NB4 (cell line): ENCODE measurements at regions not wholly inside any gene's neighbourhood (a gene's known extent, or its start where the extent isn't known, plus 50 kb on each side); places are given as distances from the start of the nearest gene placed in this dataset.

ENCODE experiments used
- DNase-seq: peaks from one replicate; pipeline ENCODE4 v3.0.0; 2010; ENCODE audit warnings: low read depth
- H3K4me3 ChIP-seq: one replicate; pipeline ENCODE4 v1.5.1; 2011; ENCODE audit warnings: mild to moderate bottlenecking, low read depth, low read length, moderate library complexity
- CTCF ChIP-seq: IDR thresholded peaks from one replicate; pipeline ENCODE4 v1.5.1; 2012; ENCODE audit warnings: low read depth, low read length
- MAX ChIP-seq: IDR thresholded peaks from 2 replicates; pipeline ENCODE4 v1.6.1; 2011; ENCODE audit warnings: low read depth, low read length
- MYC ChIP-seq: IDR thresholded peaks from 2 replicates; pipeline ENCODE4 v1.6.1; 2011; ENCODE audit warnings: low read depth, low read length
- POLR2A ChIP-seq: IDR thresholded peaks from 2 replicates; pipeline ENCODE4 v1.6.1; 2011; ENCODE audit warnings: mild to moderate bottlenecking; ENCODE audit not compliant: insufficient read length; ENCODE audit errors: extremely low read depth

GRCh38 chr7:48760528-48761265 lies 163.7 kb upstream of the CDC14C start:
- DNase-seq: no peak
- no peak for TF ChIP-seq MYC
- TF ChIP-seq CTCF: no peak
- TF ChIP-seq POLR2A: no peak
- TF ChIP-seq MAX: no peak
- no peak overlapping the region for H3K4me3 ChIP-seq

DNA sequence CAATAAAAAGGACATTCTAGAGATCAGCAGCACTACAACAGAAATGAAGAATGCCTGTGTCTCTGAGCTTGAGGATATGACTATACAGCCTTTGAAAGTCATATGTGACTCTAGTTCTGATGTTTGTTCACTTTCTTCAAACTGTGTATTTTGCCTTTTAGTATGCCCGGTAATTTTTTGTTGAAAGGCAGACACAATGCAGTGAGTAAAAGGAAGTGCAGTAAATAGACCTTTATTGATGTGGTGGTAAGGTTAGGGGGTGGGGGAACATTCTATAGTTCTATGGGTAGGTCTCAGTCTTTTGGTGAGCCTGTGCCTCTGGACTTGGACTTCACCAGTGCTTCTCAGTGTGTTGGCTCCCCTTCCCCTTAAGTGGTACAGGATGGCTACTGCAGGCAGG lies 143.5 kb upstream of the CDC14C start:
- no peak for DNase-seq
- TF ChIP-seq CTCF: no peak

GRCh38 chr7:48781752-48782151 lies 142.6 kb upstream of the CDC14C start:
- peak; percentile 28 for DNase-seq
- no peak for TF ChIP-seq CTCF
- TF ChIP-seq MAX: no peak
- no peak for TF ChIP-seq MYC
- TF ChIP-seq POLR2A: no peak
- H3K4me3 ChIP-seq: no peak overlapping the region

More for the DNA sequence above, 143.5 kb upstream of the CDC14C start:
- no peak overlapping the region for H3K4me3 ChIP-seq

GRCh38 chr7:48782511-48782910 lies 141.8 kb upstream of the CDC14C start:
- no peak for TF ChIP-seq MYC
- no peak for TF ChIP-seq CTCF
- no peak for TF ChIP-seq MAX
- TF ChIP-seq POLR2A: no peak
- H3K4me3 ChIP-seq: no peak overlapping the region
- DNase-seq: no peak

- no peak for DNase-seq
- no peak for TF ChIP-seq MAX
- TF ChIP-seq MYC: no peak
- TF ChIP-seq POLR2A: no peak
- TF ChIP-seq CTCF: no peak
- no peak overlapping the region for H3K4me3 ChIP-seq
Observed at GRCh38 chr7:48786951-48787350, 137.4 kb upstream of the CDC14C start.

DNA sequence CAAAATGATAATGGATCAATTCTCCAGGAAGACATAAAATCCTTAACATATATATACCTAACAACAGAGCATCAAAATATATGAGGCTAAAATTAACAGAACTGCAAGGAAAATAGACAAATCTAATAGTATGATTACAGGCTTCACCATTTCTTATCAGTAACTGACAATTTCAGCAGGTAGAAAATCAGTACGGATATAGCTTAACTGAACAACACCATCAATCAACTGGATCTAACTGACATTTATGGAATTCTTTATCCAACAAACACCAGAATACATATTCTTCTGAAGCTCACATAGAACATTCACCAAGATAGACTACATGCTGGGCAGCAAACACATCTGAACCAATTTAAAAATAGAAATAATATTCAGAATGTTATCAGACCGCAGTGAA lies 121.1 kb upstream of the CDC14C start:
- no peak overlapping the region for H3K4me3 ChIP-seq
- no peak for TF ChIP-seq POLR2A
- TF ChIP-seq MAX: no peak
- TF ChIP-seq CTCF: no peak
- TF ChIP-seq MYC: no peak
- DNase-seq: no peak
